GM06990 (cell line): ENCODE measurements at regions not wholly inside any gene's neighbourhood (a gene's known extent, or its start where the extent isn't known, plus 50 kb on each side); places are given as distances from the start of the nearest gene placed in this dataset.
"Not testable (repeated sequence)": the region's sequence is repeated elsewhere in the genome, so short reads cannot be mapped to it uniquely, and the experiment has no call there.

Experiments used
- DNase-seq: peaks from one replicate; pipeline ENCODE4 v3.0.0-alpha.2; 2011; ENCODE audit not compliant: insufficient read length; ENCODE audit errors: extremely low read depth
- H3K27me3 ChIP-seq: replicated peaks from 2 replicates; pipeline ENCODE4 v1.6.0; 2011; ENCODE audit warnings: low read length; ENCODE audit not compliant: control insufficient read depth, insufficient read depth
- H3K36me3 ChIP-seq: 2 replicates; pipeline ENCODE4 v1.5.1; 2011; ENCODE audit warnings: low read length; ENCODE audit not compliant: control insufficient read depth, insufficient read depth
- H3K4me3 ChIP-seq: replicated peaks from 2 replicates; pipeline ENCODE4 v1.5.1; 2011; ENCODE audit warnings: low read depth, mild to moderate bottlenecking, control low read depth, low read length
- TF ChIP-seq, protein P1 (sequence below): IDR thresholded peaks from 2 replicates; pipeline ENCODE4 v1.5.1; 2011; ENCODE audit warnings: low read length, control low read depth, mild to moderate bottlenecking, inconsistent platforms; ENCODE audit not compliant: insufficient read depth, poor library complexity, severe bottlenecking

GRCh38 chr15:92779874-92780273 lies 120.2 kb upstream of the CHD2 start:
- TF ChIP-seq, protein P1, sequence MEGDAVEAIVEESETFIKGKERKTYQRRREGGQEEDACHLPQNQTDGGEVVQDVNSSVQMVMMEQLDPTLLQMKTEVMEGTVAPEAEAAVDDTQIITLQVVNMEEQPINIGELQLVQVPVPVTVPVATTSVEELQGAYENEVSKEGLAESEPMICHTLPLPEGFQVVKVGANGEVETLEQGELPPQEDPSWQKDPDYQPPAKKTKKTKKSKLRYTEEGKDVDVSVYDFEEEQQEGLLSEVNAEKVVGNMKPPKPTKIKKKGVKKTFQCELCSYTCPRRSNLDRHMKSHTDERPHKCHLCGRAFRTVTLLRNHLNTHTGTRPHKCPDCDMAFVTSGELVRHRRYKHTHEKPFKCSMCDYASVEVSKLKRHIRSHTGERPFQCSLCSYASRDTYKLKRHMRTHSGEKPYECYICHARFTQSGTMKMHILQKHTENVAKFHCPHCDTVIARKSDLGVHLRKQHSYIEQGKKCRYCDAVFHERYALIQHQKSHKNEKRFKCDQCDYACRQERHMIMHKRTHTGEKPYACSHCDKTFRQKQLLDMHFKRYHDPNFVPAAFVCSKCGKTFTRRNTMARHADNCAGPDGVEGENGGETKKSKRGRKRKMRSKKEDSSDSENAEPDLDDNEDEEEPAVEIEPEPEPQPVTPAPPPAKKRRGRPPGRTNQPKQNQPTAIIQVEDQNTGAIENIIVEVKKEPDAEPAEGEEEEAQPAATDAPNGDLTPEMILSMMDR = no peak
- no peaks in the 10 kb centered on the region for H3K36me3 ChIP-seq
- no peak for DNase-seq

GRCh38 chr15:92780843-92781242 lies 119.3 kb upstream of the CHD2 start:
- no peak for DNase-seq
- Histone ChIP-seq H3K4me3 (no peak overlapping the region), H3K36me3 (no peaks in the 10 kb centered on the region), H3K27me3 (no peaks in the 10 kb centered on the region)
- TF ChIP-seq, protein P1 = no peak

More at GRCh38 chr15:92779874-92780273, 120.2 kb upstream of the CHD2 start:
- Histone ChIP-seq H3K27me3 (no peaks in the 10 kb centered on the region), H3K4me3 (no peak overlapping the region)

DNA sequence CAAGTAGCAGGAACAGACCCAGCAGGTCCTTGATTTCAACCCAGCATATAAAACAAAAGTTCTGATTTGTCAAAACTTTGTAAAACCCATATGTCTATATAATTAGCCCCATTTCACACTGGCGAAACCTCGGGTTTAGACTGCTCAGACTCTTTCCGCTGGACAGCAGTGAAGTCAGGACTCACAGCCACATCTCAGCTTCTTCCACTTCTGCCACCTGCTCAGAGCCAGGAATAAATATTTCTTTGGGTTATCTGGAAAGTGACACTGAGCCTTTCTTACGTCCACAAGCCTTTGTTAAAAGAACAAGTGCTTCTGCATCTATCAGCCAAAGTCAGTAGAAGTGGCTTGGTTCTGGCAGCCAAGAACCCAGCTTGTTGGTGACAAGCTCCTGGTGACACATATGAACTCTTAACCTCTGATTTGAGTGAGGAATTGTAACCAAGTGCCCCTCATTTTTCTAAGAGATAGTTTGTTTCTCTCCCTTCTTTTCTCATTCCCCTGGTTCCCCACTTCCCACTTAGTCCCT lies 118.1 kb upstream of the CHD2 start:
- Histone ChIP-seq H3K27me3 (no peaks in the 10 kb centered on the region), H3K4me3 (no peak overlapping the region), H3K36me3 (no peaks in the 10 kb centered on the region)
- no peak for DNase-seq
- TF ChIP-seq, protein P1 = no peak

GRCh38 chr15:92787116-92787515 lies 113.0 kb upstream of the CHD2 start:
- no peaks in the 10 kb centered on the region for H3K27me3 ChIP-seq
- H3K4me3 ChIP-seq = no peak overlapping the region
- H3K36me3 ChIP-seq = no peaks in the 10 kb centered on the region
- DNase-seq = no peak
- TF ChIP-seq, protein P1 = no peak

- Histone ChIP-seq H3K36me3 (no peaks in the 10 kb centered on the region), H3K4me3 (no peak overlapping the region), H3K27me3 (no peaks in the 10 kb centered on the region)
- TF ChIP-seq, protein P1 = no peak
- DNase-seq = no peak
Observed at GRCh38 chr15:92788196-92788595, 111.9 kb upstream of the CHD2 start.

GRCh38 chr15:92788793-92789192 lies 111.3 kb upstream of the CHD2 start:
- H3K27me3 ChIP-seq, H3K4me3 ChIP-seq, DNase-seq, H3K36me3 ChIP-seq: not testable (repeated sequence)
